HG03045 (cell line): ENCODE measurements at regions not wholly inside any gene's neighbourhood (a gene's known extent, or its start where the extent isn't known, plus 50 kb on each side); places are given as distances from the start of the nearest gene placed in this dataset.
"Not testable (repeated sequence)": the region's sequence is repeated elsewhere in the genome, so short reads cannot be mapped to it uniquely, and the experiment has no call there.

ENCODE experiments used
- ATAC-seq: cut with Tn5 transposase; IDR thresholded peaks from one replicate; pipeline ENCODE4 v1.9.1; 2021; ENCODE audit warnings: mild to moderate bottlenecking, moderate library complexity; ENCODE audit not compliant: unreplicated experiment

DNA sequence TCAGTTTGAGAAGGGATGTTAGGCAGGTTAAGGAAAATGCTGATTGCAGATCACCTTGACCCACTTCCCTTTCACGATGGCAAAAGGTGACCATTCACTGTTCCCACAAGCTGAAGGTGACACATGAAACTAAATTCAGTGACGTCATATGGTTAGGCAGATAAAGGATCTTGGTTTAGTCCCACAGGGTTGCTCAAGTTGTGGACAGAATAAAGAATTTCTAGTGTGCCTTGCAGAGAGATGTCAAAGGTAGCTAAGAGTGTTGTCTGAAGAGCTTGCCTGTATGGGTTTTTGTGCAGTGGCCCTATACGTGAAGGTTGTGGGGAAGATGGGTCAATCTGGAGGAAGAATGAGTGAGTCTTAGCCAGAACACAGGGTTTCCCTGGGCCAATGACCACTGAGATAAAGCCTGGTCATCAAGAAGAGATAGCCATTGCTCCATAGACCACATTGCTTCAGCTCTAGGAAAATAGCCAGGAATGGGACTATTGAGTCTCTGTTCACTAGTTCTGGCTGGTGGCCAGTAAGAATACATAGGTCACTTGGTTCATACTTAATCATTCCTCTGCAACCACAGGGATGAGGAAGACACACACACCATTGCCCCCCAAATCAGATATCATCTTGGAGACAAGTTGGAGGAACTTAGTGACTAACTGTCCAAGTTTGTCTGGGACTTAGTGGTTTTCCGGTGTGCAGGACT, 148.5 kb upstream of the ATXN1 start:
- no peak for ATAC-seq

DNA sequence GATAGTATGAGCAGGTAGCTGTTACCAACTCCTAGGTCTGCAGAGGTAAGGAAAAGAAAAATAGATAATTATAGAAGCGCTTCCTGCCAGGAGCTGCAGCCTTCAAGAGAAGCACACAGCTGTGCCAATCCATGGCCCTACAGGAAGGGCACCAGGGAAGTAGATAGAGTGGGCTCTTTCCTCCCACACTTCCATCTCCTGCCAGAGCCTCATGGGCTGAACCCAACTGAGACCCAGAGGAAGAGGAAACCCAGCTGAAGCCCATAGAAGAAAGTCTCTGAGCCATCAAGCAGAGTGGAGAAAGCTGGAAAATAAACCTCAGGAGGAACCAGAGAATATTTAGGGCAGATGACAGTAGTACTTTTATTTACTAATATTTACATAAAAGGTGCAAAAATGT, 146.7 kb upstream of the ATXN1 start:
- no peak for ATAC-seq

DNA sequence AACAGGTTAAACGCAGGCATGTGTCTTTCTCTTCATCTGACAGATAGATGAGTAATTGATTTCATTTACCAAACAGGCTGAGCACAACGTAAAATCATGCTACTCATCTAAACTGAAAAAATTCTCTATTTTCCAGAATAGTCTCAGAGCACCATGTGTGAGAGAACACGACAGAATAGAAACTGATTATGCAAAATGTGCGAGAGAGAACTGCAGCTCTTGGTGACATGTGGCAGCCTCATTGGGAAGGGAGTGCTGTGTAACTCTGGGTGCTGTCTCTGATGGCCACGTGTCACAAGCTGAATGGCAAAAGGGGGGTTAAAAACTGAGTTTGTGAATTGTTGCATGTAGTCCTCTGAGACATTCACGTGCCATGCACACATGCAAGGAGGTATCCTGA, 143.7 kb upstream of the ATXN1 start:
- ATAC-seq, result no peak

DNA sequence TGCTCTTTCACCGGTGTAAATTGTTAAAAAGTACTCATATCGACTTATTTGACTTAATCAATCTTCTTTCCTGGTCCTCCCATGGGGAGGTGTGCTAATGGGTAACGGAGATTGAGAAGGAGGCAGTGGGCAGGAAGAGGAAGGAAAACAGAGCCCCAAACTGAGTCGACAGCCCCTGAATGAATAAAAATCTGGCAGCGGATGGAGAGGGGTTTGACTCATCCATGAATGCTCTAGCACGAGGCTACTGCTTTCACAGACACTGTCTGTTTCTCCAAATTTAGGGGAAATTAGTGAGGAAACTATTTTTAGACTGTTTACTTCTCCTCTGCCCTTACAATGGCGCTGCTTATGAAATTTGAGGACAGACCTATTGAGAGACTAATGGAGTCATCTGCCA, 142.2 kb upstream of the ATXN1 start:
- ATAC-seq, result no peak

DNA sequence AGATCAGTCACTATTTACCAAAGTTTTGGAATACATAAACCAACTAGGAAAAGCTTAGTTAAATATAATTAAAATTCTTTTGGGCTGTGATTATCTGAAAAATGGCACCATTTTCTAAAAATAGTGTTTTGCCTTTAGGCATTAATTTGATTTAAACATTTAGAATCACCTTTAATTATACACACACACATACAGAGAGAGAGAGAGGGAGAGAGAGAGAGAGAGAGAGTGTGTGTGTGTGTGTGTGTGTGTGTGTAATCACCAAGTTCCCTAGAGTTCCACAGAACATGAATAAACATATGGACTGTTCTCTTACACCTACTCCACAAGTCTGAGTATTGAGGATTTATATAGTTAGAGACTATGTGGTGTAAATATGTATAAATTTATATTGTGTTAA, 141.2 kb upstream of the ATXN1 start:
- no peak for ATAC-seq

DNA sequence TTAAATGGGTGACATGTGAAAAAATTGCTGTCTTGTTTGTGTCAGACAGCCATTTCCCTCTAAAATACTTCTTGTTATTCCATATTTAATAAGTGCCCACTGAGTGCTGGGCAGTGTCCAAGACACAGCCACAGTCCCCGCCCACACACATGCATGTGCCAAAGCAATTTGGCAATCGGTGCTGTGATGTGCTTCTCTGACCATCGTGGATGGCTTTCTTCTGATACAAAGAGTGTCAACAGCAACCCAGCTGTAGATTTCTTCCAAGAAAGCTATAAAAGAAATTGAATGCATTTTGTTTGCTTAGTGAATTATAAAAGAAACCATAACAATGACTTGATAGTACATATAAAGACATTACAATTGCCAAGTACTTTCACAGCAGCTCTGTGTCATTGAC, 140.5 kb upstream of the ATXN1 start:
- ATAC-seq, result no peak

DNA sequence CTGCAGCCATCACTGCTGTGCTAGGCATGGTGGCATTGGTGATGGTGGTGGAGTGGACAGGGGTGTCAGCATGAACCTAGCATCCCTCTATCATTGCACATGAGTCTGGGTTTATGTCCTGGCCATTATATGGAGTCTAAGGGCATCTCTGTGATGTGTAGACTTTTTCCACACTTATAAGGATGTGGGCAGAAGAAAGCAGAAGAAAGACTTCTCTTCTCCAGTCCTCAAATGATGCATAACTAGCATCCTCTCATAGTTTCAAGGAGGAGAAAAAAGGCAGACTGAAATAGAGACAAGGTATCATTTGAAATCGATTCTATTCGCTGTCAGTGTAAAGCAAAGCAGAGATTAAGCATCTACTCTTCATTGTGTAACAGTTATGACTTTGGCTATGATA, 140.0 kb upstream of the ATXN1 start:
- ATAC-seq, result no peak

DNA sequence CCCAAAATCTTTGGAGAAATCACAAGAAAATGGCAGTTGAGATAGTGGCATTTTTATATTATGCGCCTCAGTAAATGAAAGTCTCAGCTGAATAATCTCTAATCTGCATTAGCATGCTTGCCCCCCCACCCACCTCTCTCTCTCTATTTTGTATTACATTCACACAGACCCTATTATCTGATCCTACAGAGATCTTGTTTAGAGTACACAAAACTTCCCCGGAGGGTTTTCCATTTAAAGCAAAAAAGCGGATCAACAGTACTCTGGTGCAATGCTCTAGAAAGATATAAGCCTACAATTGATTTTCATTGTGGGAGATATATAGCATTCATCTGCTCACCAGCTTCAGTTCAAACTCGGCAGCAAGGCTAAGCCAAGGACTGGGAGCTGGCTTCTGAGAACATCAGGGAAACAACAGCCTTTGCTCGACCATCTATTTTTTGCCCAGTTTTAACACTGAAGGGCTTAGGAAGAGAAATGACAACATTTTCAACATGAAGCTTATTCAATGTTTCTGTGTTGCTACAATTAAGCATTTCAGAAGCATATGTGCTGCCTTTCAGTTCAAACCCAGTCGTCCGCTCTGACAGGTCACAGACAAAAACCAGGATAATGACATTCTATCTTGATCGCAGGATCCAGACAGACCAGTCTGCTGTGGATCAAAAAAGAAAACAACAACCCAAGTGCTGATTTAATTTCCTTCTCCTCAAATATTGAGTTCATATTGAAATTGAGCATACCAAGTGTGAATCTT, 137.6 kb upstream of the ATXN1 start:
- ATAC-seq, result no peak

DNA sequence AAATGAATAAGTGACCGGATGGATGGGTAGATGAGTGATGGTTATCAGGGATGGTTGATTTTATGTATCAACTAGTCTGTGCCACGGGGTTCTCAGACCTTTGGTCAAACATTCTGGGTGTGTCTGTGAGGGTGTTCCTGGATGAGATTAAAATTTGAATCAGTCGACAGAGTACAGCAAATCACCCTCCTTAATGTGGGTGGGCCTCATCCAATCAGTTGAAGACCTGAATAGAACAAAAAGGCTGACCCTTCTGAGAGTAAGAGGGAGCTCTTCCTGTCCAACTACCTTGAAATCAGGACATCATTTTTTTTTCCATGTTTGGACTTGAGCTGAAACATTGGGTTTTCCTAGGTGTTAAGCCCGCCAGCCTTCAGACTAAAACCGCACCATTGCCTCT, 136.4 kb upstream of the ATXN1 start:
- ATAC-seq, result no peak

DNA sequence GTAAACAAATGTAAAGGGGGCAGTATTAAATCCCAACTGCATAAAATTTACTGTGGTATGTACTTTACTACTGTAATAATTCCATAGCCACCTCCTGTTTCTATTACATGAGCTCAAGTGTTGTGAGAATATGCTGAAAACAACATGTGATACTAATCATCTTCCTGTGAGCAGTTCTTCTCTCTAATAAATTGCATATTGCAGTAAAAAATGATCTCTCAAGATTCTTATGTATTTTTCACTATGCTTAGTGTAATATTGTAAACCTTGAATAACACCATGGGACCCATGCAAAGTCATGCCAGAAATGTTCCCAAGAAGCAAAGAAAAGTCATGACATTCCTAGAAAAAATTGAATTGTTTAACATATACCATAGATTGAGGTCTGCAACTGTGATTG, 133.0 kb upstream of the ATXN1 start:
- ATAC-seq, result no peak

DNA sequence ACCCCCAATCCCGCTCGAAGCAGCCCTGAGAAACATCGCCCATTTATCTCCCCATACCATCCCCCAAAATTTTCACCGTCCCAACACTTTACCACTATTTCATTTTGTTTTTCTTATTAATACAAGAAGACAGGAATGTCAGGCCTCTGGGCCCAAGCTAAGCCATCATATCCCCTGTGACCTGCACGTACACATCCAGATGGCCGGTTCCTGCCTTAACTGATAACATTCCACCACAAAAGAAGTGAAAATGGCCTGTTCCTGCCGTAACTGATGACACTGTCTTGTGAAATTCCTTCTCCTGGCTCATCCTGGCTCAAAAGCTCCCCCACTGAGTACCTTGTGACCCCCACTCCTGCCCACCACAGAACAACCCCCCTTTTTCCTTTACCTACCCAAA, 129.8 kb upstream of the ATXN1 start:
- ATAC-seq, result not testable (repeated sequence)

DNA sequence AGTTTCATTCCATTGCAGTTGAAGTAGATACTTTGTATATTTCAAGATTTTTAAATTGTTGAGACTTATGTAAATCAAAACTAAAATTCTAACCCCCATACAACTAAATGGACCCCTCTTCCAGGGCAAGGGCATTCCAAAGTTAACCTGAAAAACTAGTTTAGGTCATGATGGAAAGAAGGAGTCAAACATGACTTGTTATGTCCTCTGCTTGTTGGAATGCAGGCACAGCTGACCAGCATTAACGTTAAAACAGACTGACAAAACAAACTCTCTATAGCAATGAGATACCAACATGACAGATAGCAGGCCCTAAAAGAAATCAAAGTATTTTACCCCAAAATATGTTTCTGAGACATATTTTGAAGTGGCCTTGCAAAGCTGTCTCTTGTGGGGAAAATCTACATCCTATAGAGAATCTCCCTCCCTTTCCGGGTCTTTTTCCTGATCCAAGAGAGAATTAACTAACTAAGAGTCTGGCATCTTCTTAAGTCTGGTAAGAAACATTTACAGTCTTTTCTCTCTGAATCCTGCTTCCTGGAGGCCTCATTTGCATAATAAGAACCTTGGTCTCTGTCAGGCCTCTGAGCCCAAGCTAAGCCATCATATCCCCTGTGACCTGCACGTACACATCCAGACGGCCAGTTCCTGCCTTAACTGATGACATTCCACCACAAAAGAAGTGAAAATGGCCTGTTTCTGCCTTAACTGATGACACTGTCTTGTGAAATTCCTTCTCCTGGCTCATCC, 124.3 kb upstream of the ATXN1 start:
- ATAC-seq, result no peak

DNA sequence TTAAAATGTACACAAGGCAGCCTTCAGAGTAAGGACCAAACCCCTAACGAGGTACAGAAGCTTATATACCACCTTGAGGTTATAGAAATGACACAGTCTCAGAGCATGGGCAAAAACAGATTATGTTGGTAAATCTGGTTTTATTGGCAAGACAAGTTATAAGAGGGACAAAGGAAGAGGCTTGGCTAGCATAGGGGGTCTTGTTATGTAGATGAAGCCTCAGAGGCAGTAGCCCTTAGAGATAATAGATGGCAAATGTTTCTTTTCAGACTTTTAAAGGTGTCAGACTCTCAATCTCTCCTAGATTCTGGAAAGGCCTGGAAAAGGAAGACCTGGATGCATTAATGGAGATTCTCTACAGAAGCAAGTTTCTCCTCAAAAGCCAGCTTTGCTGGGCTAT, 123.3 kb upstream of the ATXN1 start:
- ATAC-seq, result no peak

DNA sequence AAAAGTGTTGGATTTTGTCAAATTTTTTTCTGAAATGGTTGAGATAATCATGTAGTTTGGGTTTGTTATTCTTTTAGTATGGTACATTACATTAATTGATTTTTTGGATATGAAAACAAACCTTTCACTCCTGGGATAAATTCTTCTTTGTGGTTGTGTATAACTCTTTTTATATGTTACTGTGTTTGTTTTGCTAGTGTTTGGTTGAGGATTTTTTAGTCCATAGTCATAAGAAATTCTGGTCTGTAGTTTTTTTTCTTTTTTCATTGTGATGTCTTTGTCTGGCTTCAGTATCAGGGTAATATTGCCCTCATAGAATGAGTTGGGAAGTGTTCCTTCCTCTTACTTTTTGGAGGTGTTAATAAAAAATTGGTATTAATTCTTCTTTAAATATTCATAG, 122.2 kb upstream of the ATXN1 start:
- no peak for ATAC-seq

DNA sequence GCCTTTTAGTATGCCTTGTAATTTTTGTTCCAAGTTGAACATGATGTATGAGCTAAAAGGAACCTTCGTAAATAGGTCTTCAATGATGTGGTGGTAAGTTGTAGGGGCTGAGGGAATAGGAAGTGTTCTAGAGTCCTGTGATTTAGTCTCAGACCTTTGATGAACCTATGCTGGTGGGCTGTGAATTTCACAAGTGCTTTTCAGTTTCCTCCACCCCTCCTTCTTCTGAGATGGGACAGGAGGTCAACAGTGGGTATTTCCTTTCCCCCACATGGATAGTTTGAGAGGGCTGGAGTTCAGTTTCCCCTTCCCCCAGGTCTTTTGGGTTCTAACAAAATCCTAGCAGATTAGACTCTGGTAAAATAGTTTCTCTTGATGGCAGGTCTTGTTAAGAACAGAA, 121.0 kb upstream of the ATXN1 start:
- ATAC-seq, result no peak

DNA sequence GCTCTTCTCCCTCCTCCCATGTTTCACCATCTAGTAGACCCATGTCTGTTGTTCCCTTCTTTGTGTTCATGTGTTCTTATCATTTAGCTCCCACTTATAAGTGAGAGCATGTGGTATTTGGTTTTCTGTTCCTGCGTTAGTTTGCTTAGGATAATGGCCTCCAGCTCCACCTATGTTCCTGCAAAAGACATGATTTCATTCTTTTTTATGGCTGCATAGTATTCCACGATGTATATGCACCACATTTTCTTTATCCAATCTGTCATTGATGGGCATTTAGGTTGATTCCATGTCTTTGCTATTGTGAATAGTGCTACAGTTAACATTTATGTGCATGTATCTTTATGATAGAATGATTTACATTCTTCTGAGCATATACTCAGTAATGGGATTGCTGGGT, 115.6 kb upstream of the ATXN1 start:
- not testable (repeated sequence) for ATAC-seq

DNA sequence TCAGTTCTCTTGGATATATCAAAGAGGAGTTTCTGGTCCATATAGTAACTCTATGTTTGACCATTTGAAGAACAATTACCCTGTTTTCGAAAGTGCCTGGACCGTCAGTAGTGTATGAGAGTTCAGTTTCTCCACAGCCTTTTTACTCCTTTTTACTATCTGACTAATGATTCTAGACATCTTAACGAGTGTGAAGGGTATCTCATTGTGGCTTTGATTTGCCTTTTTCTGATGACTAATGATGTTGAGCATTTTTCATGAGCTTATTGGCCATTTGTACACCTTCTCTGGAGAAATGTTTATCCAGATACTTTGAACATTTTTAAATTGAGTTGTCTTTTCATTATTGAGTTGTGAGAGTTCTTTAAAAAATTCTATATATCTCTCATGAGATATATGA, 114.9 kb upstream of the ATXN1 start:
- no peak for ATAC-seq

DNA sequence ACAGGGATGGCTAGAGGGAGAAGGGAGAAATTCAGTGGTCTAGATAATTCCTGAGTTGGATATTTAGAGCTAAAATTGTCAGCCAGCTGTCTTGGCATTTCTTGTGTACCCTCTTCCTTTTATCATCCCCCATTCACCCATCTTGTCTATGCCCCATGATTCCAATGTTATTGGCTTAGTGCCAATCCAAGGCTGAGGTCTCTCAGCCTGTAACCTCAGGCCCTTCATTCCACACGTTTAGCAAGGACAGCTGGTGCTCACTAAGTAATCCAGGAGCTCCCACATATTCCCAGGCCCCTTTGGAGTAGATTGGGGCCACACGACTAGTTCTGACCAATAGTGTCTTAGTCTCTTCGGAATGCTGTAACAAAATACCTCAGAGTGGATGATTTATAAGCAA, 112.4 kb upstream of the ATXN1 start:
- no peak for ATAC-seq

DNA sequence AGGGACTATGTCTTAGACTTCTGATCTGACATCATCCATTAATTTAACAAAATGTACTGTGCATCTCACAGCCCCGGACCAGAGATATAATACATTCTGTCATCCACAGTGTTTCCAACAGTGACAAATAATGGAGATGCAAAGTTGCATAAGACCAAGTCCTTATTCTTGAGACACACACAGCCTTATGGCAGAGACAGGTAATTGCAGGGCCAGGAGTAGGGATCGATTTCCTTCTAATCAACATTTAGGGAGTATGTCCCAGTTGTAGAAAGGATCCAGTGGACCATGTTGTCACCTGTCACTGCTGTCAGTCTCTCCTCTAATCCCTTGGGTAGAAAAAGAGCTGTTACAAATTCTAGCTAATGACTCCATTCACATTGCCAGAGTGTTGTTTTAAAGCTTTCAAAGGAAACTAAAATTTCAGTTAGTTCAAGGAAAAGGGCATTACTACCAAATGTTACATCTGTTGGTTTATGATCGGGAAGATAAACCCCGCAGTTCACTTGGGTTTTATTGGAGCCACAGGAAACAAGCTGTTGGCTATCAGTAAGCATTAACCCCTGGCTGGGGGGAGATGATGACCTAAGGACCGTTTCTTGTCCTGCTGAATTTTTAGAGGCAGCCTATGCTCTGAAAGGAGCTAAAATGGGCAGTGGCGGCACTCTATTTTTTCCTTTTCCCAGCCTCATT, 111.4 kb upstream of the ATXN1 start:
- no peak for ATAC-seq

DNA sequence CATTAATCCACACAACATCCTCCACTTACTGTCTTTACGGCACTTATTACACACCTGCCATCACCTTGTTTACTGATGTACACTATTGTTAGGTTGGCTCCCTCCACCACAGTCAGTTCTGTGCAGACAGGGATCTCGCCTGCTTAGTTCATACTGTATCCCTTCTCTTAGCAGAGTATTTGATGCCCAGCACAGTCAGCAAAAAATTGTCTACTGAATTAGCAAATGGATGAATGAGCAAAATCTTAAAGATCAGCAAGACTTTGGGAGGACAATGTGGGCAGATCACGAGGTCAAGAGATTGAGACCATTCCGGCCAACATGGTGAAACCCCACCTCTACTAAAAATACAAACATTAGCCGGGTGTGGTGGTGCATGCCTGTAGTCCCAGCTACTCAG, 109.8 kb upstream of the ATXN1 start:
- no peak for ATAC-seq

DNA sequence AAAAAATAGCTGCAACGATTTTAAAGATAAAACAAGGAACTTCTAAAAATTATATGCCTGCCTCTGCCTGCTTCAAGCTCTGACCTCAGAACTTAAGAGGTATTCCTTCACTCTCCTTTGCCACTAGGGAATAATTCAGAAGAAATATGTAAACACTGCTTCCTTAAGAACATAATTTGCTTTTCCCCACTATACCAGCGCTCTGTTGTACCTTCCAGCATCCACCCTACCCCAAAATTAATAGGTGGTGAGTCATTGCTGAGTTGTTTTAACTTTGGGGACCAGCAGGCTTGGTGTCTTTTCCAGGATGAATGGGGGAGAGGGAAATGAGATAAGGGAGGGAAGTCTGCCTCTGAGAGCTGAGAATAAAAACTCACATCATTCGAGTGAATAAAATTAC, 107.7 kb upstream of the ATXN1 start:
- no peak for ATAC-seq
